Suprapubic skin (tissue), 4 donors: ENCODE measurements at regions not wholly inside any gene's neighbourhood (a gene's known extent, or its start where the extent isn't known, plus 50 kb on each side); places are given as distances from the start of the nearest gene placed in this dataset.

Source experiments
- EP300 ChIP-seq: sonication (generic); formaldehyde crosslinking; IDR thresholded peaks from one replicate; pipeline ENCODE4 v1.6.1; 2017; ENCODE audit warnings: antibody characterized with exemption
- POLR2A ChIP-seq, 2 donors: fragments of 450-650 bp; IDR thresholded peaks; one replicate each; pipeline ENCODE4 v1.6.1; 2017; ENCODE audit warnings: antibody characterized with exemption in 2 of 2, mild to moderate bottlenecking in 2 of 2, moderate library complexity in 2 of 2
- POLR2AphosphoS5 ChIP-seq, 3 donors: sonication (generic); formaldehyde crosslinking; IDR thresholded peaks; one replicate each; pipeline ENCODE4 v1.6.1; 2017; ENCODE audit warnings: antibody characterized with exemption in 3 of 3
- TF ChIP-seq, protein P1 (sequence below), 2 donors: fragments of 200-600 bp in 1 of 2; fragments of 450-650 bp in 1 of 2; sonication (generic) in 1 of 2; IDR thresholded peaks; one replicate each; pipeline ENCODE4 v1.5.1; 2016 to 2019; ENCODE audit warnings: antibody characterized with exemption in 2 of 2, mild to moderate bottlenecking in 1 of 2, moderate library complexity in 1 of 2

DNA sequence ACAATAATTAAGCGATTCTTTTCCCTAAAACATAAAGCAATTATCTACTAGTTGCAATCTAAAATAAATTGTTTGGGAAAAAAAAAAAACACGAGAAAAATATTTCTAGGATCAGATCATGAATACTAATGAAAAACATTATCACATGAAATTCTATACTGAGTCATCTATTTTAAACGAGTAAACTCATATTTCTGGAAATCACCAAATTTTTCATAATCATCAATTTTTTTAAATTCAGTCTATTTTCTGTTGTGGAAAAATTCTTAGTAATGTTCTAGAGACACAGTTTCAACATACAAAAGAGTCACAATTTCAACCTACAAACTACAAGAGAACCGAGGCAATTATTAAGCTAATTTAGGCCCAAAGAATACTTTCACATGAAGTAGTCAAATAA lies 245.6 kb upstream of the SOX5 start:
- TF ChIP-seq, protein P1, sequence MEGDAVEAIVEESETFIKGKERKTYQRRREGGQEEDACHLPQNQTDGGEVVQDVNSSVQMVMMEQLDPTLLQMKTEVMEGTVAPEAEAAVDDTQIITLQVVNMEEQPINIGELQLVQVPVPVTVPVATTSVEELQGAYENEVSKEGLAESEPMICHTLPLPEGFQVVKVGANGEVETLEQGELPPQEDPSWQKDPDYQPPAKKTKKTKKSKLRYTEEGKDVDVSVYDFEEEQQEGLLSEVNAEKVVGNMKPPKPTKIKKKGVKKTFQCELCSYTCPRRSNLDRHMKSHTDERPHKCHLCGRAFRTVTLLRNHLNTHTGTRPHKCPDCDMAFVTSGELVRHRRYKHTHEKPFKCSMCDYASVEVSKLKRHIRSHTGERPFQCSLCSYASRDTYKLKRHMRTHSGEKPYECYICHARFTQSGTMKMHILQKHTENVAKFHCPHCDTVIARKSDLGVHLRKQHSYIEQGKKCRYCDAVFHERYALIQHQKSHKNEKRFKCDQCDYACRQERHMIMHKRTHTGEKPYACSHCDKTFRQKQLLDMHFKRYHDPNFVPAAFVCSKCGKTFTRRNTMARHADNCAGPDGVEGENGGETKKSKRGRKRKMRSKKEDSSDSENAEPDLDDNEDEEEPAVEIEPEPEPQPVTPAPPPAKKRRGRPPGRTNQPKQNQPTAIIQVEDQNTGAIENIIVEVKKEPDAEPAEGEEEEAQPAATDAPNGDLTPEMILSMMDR (IDR thresholded peaks at IDR 0.05): no peak
- TF ChIP-seq POLR2A (IDR thresholded peaks at IDR 0.05): no peak
- no peak for TF ChIP-seq EP300
- no peak for TF ChIP-seq POLR2AphosphoS5 (IDR thresholded peaks at IDR 0.05)
